ENCODE measurements at regions not wholly inside any gene's neighbourhood (a gene's known extent, or its start where the extent isn't known, plus 50 kb on each side); places are given as distances from the start of the nearest gene placed in this dataset.

- TF ChIP-seq CTCF (IDR thresholded peaks at IDR 0.05) = no peak
- TF ChIP-seq REST (IDR thresholded peaks at IDR 0.05; ENCODE audit: insufficient read depth in 1 of 2, low read depth in 2 of 2, low read length in 1 of 2) = no peak
- TF ChIP-seq SIN3A (IDR thresholded peaks at IDR 0.05; ENCODE audit: borderline replicate concordance, insufficient read depth, low read depth, low read length) = no peak
Observed at GRCh38 chr5:100746730-100747129, 156.4 kb downstream of the ST8SIA4 start.
